ENCODE measurements at regions not wholly inside any gene's neighbourhood (a gene's known extent, or its start where the extent isn't known, plus 50 kb on each side); places are given as distances from the start of the nearest gene placed in this dataset.

GRCh38 chr2:118223992-118224894 is 136.0 kb downstream of the INSIG2 start:
- no peak for TF ChIP-seq CTCF (IDR thresholded peaks at IDR 0.05; ENCODE audit: low read depth, low read length, poor library complexity, severe bottlenecking)
- TF ChIP-seq EZH2phosphoT487 (IDR thresholded peaks at IDR 0.05; ENCODE audit: borderline replicate concordance, low read length) = 0 out of 2 replicates have a peak, but pooled peaks have one; percentile 76

Data from DOHH2 (cell line).